ENCODE measurements at regions not wholly inside any gene's neighbourhood (a gene's known extent, or its start where the extent isn't known, plus 50 kb on each side); places are given as distances from the start of the nearest gene placed in this dataset.
"Not testable (repeated sequence)": the region's sequence is repeated elsewhere in the genome, so short reads cannot be mapped to it uniquely, and the experiment has no call there.

DNA sequence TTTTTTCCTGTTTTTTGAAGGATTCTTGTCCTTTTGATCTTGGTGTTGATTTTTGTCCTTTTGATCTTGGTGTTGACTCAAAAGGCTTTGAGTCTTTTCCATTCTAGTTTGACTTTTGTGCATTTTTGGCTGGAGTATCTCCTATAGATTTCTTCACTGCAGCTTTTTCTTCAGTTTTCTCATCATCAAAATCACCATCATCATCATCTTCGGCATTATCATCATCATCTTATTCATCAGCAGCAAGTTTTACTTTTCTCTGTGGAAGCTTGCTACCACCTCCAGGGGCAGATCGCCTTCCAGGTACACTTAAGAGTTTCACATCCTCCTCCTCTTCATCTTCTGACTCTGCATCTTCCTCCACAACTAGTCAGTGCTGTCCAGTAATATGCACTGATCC, 56.5 kb upstream of the MCHR2 start:
- H3K27ac Mint-ChIP-seq: no peak overlapping the region
- ATAC-seq: no peak
- H3K36me3 Mint-ChIP-seq: no peaks in the 10 kb centered on the region
- H3K9me3 Mint-ChIP-seq: peaks cover 0 to 4% of the 10 kb centered on the region in 2 donors
- no peak for DNase-seq (ENCODE audit: low spot score in 2 of 2)

DNA sequence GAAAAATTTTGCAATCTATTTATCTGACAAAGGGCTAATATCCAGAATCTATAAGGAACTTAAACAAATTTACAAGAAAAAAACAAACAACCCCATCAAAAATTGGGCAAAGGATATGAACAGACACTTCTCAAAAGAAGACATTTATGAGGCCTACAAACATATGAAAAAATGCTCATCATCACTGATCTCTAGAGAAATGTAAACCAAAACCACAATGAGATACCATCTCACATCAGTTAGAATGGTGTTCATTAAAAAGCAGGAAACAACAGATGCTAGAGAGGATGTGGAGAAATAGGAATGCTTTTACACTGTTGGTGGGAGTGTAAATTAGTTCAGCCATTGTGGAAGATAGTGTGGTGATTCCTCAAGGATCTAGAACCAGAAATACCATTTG, 49.9 kb upstream of the MCHR2 start:
- H3K27ac Mint-ChIP-seq; ATAC-seq; DNase-seq (ENCODE audit: low spot score in 2 of 2): not testable (repeated sequence)
- H3K9me3 Mint-ChIP-seq: peaks cover 11 to 23% of the 10 kb centered on the region in 2 donors
- H3K36me3 Mint-ChIP-seq: peaks cover 0 to 15% of the 10 kb centered on the region in 2 donors
